Smooth muscle cell (in vitro differentiated cells): ENCODE measurements at regions not wholly inside any gene's neighbourhood (a gene's known extent, or its start where the extent isn't known, plus 50 kb on each side); places are given as distances from the start of the nearest gene placed in this dataset.

ENCODE experiments used
- DNase-seq: peaks from one replicate; lab custom pipeline; 2025; ENCODE audit not compliant: unreplicated experiment; lab: John Stamatoyannopoulos, UW
- H2AFZ ChIP-seq: fragments of 200-600 bp; sonication (generic); 2 replicates; pipeline ENCODE4 v1.6.0; 2016; ENCODE audit warnings: antibody characterized with exemption, low read depth, mild to moderate bottlenecking
- H3F3A ChIP-seq: fragments of 200-600 bp; sonication (generic); 2 replicates; pipeline ENCODE4 v1.6.0; 2017; ENCODE audit warnings: antibody characterized with exemption, low read depth
- H3K27ac ChIP-seq: fragments of 200-600 bp; sonication (generic); 2 replicates; pipeline ENCODE4 v1.5.1; 2016; ENCODE audit warnings: low read depth, mild to moderate bottlenecking
- H3K27me3 ChIP-seq: fragments of 200-600 bp; sonication (generic); 2 replicates; pipeline ENCODE4 v1.6.1; 2016; ENCODE audit warnings: low read depth, mild to moderate bottlenecking
- H3K36me3 ChIP-seq: fragments of 200-600 bp; sonication (generic); 2 replicates; pipeline ENCODE4 v1.5.1; 2016; ENCODE audit warnings: low read depth
- H3K4me1 ChIP-seq: fragments of 200-600 bp; sonication (generic); 2 replicates; pipeline ENCODE4 v1.5.1; 2016; ENCODE audit warnings: low read depth
- H3K4me2 ChIP-seq: fragments of 200-600 bp; sonication (generic); 2 replicates; pipeline ENCODE4 v1.6.0; 2016; ENCODE audit warnings: mild to moderate bottlenecking
- H3K4me3 ChIP-seq: fragments of 200-600 bp; sonication (generic); 2 replicates; pipeline ENCODE4 v1.5.1; 2016; ENCODE audit warnings: mild to moderate bottlenecking
- H3K79me2 ChIP-seq: fragments of 200-600 bp; sonication (generic); 2 replicates; pipeline ENCODE4 v1.6.0; 2016; ENCODE audit warnings: low read depth, mild to moderate bottlenecking
- H3K9ac ChIP-seq: fragments of 200-600 bp; sonication (generic); 2 replicates; pipeline ENCODE4 v1.6.0; 2016; ENCODE audit warnings: low read depth
- H3K9me3 ChIP-seq: fragments of 200-600 bp; sonication (generic); replicated peaks from 2 replicates; pipeline ENCODE4 v1.5.1; 2016; ENCODE audit warnings: low read depth
- H4K20me1 ChIP-seq: fragments of 200-600 bp; sonication (generic); 2 replicates; pipeline ENCODE4 v1.6.0; 2016; ENCODE audit warnings: low read depth
- WGBS: methylation state at CpG from one replicate; pipeline ENCODE4 v1.1.7; 2016; ENCODE audit warnings: low lambda C conversion rate; 5-methylcytosine and 5-hydroxymethylcytosine counted together
- TF ChIP-seq, protein P1 (sequence below): fragments of 200-600 bp; sonication (generic); IDR thresholded peaks from 2 replicates; pipeline ENCODE4 v1.5.1; 2017; ENCODE audit warnings: borderline replicate concordance, mild to moderate bottlenecking, antibody characterized with exemption; ENCODE audit not compliant: insufficient read depth, poor library complexity, severe bottlenecking

- H3K4me2 ChIP-seq: no peak overlapping the region
- H3F3A ChIP-seq: no peaks in the 10 kb centered on the region
- H3K9me3 ChIP-seq: no peaks in the 10 kb centered on the region
- H3K4me1 ChIP-seq: peaks cover 6% of the 10 kb centered on the region
- TF ChIP-seq, protein P1, sequence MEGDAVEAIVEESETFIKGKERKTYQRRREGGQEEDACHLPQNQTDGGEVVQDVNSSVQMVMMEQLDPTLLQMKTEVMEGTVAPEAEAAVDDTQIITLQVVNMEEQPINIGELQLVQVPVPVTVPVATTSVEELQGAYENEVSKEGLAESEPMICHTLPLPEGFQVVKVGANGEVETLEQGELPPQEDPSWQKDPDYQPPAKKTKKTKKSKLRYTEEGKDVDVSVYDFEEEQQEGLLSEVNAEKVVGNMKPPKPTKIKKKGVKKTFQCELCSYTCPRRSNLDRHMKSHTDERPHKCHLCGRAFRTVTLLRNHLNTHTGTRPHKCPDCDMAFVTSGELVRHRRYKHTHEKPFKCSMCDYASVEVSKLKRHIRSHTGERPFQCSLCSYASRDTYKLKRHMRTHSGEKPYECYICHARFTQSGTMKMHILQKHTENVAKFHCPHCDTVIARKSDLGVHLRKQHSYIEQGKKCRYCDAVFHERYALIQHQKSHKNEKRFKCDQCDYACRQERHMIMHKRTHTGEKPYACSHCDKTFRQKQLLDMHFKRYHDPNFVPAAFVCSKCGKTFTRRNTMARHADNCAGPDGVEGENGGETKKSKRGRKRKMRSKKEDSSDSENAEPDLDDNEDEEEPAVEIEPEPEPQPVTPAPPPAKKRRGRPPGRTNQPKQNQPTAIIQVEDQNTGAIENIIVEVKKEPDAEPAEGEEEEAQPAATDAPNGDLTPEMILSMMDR: no peak
- 93% methylated on average over 10 of the region's 10 CpGs for WGBS
- H3K4me3 ChIP-seq: no peak overlapping the region
- H3K79me2 ChIP-seq: no peaks in the 10 kb centered on the region
- DNase-seq: no peak
- no peak overlapping the region for H3K27ac ChIP-seq
- H3K27me3 ChIP-seq: no peaks in the 10 kb centered on the region
- H2AFZ ChIP-seq: no peak overlapping the region
- H3K36me3 ChIP-seq: no peaks in the 10 kb centered on the region
- H3K9ac ChIP-seq: no peak overlapping the region
- no peaks in the 10 kb centered on the region for H4K20me1 ChIP-seq
Observed at GRCh38 chr11:70869054-70869453, 383.3 kb downstream of the SHANK2 start.

- TF ChIP-seq, protein P1: no peak
- H3K27me3 ChIP-seq: no peaks in the 10 kb centered on the region
- 92% methylated on average over 12 of the region's 12 CpGs for WGBS
- H3K4me1 ChIP-seq: peaks cover 6% of the 10 kb centered on the region
- no peaks in the 10 kb centered on the region for H3K79me2 ChIP-seq
- H3F3A ChIP-seq: no peaks in the 10 kb centered on the region
- DNase-seq: no peak
- H3K36me3 ChIP-seq: no peaks in the 10 kb centered on the region
- H2AFZ ChIP-seq: no peak overlapping the region
- H3K9ac ChIP-seq: no peak overlapping the region
- H3K9me3 ChIP-seq: no peaks in the 10 kb centered on the region
- H3K4me3 ChIP-seq: no peak overlapping the region
- no peak overlapping the region for H3K27ac ChIP-seq
- H3K4me2 ChIP-seq: no peak overlapping the region
- no peaks in the 10 kb centered on the region for H4K20me1 ChIP-seq
Observed at GRCh38 chr11:70871881-70872280, 380.5 kb downstream of the SHANK2 start.

- Histone ChIP-seq H2AFZ (no peak overlapping the region), H3K4me2 (no peak overlapping the region), H3K4me3 (no peak overlapping the region), H3K79me2 (no peaks in the 10 kb centered on the region), H3F3A (no peaks in the 10 kb centered on the region), H3K9ac (no peak overlapping the region), H3K27me3 (no peaks in the 10 kb centered on the region), H4K20me1 (no peaks in the 10 kb centered on the region), H3K4me1 (peaks cover 6% of the 10 kb centered on the region), H3K27ac (no peak overlapping the region), H3K36me3 (no peaks in the 10 kb centered on the region), H3K9me3 (no peaks in the 10 kb centered on the region)
- WGBS: 92% methylated on average over 11 of the region's 11 CpGs
- no peak for DNase-seq
- TF ChIP-seq, protein P1: no peak
Observed at GRCh38 chr11:70872299-70872698, 380.1 kb downstream of the SHANK2 start.

- Histone ChIP-seq H3K27ac (no peak overlapping the region), H3K4me2 (no peak overlapping the region), H3K4me3 (no peak overlapping the region), H3K9ac (no peak overlapping the region), H3K27me3 (no peaks in the 10 kb centered on the region), H2AFZ (no peak overlapping the region), H4K20me1 (no peaks in the 10 kb centered on the region), H3F3A (no peaks in the 10 kb centered on the region), H3K79me2 (no peaks in the 10 kb centered on the region), H3K9me3 (no peaks in the 10 kb centered on the region), H3K36me3 (no peaks in the 10 kb centered on the region), H3K4me1 (peaks cover 6% of the 10 kb centered on the region)
- DNase-seq: no peak
- TF ChIP-seq, protein P1: no peak
- WGBS: 75% methylated on average over 14 of the region's 14 CpGs
Observed at GRCh38 chr11:70872955-70873735, 379.2 kb downstream of the SHANK2 start.
